KMS-11 (cell line): ENCODE measurements at regions not wholly inside any gene's neighbourhood (a gene's known extent, or its start where the extent isn't known, plus 50 kb on each side); places are given as distances from the start of the nearest gene placed in this dataset.
"Not testable (repeated sequence)": the region's sequence is repeated elsewhere in the genome, so short reads cannot be mapped to it uniquely, and the experiment has no call there.

Experiments
- H2AFZ ChIP-seq: fragments of 200-600 bp; sonication (generic); 2 replicates; pipeline ENCODE4 v1.6.1; 2016; ENCODE audit warnings: antibody characterized with exemption, mixed run types, low read depth
- H3K27ac ChIP-seq: fragments of 200-600 bp; sonication (generic); 2 replicates; pipeline ENCODE4 v1.6.1; 2016; ENCODE audit warnings: mild to moderate bottlenecking, mixed run types
- H3K27me3 ChIP-seq: fragments of 200-600 bp; sonication (generic); 2 replicates; pipeline ENCODE4 v1.6.1; 2017; ENCODE audit warnings: mild to moderate bottlenecking, low read depth, mixed run types, moderate library complexity; ENCODE audit not compliant: insufficient read depth
- H3K36me3 ChIP-seq: fragments of 200-600 bp; sonication (generic); 2 replicates; pipeline ENCODE4 v1.6.1; 2017; ENCODE audit warnings: mild to moderate bottlenecking, mixed run types; ENCODE audit not compliant: insufficient read depth
- H3K4me1 ChIP-seq: fragments of 200-600 bp; sonication (generic); 2 replicates; pipeline ENCODE4 v1.6.1; 2016; ENCODE audit warnings: mild to moderate bottlenecking, low read depth, mixed run types; ENCODE audit not compliant: poor library complexity, severe bottlenecking
- H3K4me2 ChIP-seq: fragments of 200-600 bp; sonication (generic); 2 replicates; pipeline ENCODE4 v1.7.0; 2016; ENCODE audit warnings: mild to moderate bottlenecking, mixed run types
- H3K4me3 ChIP-seq: fragments of 200-600 bp; sonication (generic); IDR thresholded peaks from 2 replicates; pipeline ENCODE4 v1.6.1; 2017; ENCODE audit warnings: low read depth, low read length, mixed read lengths; ENCODE audit not compliant: insufficient read depth
- H3K79me2 ChIP-seq: fragments of 200-600 bp; sonication (generic); 2 replicates; pipeline ENCODE4 v1.6.1; 2016; ENCODE audit warnings: low read depth, mixed run types; ENCODE audit not compliant: insufficient read depth
- H3K9ac ChIP-seq: fragments of 200-600 bp; sonication (generic); 2 replicates; pipeline ENCODE4 v1.6.1; 2016; ENCODE audit warnings: mild to moderate bottlenecking, mixed run types
- H4K20me1 ChIP-seq: fragments of 200-600 bp; sonication (generic); 2 replicates; pipeline ENCODE4 v1.6.1; 2016; ENCODE audit warnings: mild to moderate bottlenecking, mixed run types; ENCODE audit not compliant: insufficient read depth
- TF ChIP-seq, protein P1 (sequence below): fragments of 200-600 bp; sonication (generic); conservative IDR thresholded peaks from 2 replicates; pipeline ENCODE4 v1.6.1; 2017; ENCODE audit warnings: low read depth, mild to moderate bottlenecking, antibody characterized with exemption, low read length, moderate library complexity, mixed read lengths

DNA sequence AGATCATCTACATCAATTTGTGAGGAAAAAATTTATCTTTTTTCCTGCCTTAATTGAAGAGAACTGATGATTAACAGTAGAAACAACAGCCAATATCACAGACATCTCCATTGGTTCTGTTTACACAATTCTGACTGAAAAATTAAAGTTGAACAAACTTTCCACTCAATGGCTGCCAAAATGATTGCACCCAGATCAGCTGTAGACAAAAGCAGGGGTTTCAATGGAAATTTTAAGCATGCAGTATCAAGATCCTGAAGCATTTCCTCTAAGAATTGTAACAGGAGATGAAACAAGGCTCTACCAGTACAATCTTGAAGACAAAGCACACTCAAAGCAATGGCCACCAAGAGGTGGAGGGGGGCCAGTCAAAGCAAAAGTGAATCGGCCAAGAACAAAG, 231.6 kb upstream of the KRR1 start:
- Histone ChIP-seq H3K4me3 (no peak overlapping the region), H3K4me1 (no peaks in the 10 kb centered on the region), H3K79me2 (no peaks in the 10 kb centered on the region), H3K9ac (no peak overlapping the region), H2AFZ (no peak overlapping the region), H3K27ac (no peak overlapping the region), H4K20me1 (no peaks in the 10 kb centered on the region), H3K27me3 (no peaks in the 10 kb centered on the region), H3K36me3 (no peaks in the 10 kb centered on the region), H3K4me2 (no peak overlapping the region)
- TF ChIP-seq, protein P1, sequence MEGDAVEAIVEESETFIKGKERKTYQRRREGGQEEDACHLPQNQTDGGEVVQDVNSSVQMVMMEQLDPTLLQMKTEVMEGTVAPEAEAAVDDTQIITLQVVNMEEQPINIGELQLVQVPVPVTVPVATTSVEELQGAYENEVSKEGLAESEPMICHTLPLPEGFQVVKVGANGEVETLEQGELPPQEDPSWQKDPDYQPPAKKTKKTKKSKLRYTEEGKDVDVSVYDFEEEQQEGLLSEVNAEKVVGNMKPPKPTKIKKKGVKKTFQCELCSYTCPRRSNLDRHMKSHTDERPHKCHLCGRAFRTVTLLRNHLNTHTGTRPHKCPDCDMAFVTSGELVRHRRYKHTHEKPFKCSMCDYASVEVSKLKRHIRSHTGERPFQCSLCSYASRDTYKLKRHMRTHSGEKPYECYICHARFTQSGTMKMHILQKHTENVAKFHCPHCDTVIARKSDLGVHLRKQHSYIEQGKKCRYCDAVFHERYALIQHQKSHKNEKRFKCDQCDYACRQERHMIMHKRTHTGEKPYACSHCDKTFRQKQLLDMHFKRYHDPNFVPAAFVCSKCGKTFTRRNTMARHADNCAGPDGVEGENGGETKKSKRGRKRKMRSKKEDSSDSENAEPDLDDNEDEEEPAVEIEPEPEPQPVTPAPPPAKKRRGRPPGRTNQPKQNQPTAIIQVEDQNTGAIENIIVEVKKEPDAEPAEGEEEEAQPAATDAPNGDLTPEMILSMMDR: no peak

DNA sequence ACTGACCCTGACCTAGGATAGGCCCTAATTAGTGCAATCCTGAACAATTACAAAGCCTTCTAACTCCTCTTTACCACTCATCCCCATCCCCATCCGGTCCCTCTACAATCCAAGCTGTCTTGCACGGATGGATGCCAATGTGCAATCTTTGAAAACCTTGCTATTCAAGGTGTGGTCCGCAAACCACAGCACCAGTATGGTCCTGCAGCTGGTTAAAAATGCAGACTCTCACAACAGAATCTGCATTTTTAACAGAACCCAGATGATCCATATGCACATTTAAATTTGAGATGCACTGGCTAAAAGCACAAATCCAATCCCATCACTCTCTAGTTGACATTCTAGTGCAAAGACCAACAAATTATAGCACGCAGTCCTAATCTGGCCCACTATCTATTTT, 230.6 kb upstream of the KRR1 start:
- H3K36me3 ChIP-seq: no peaks in the 10 kb centered on the region
- H3K79me2 ChIP-seq: no peaks in the 10 kb centered on the region
- H3K4me1 ChIP-seq: no peaks in the 10 kb centered on the region
- TF ChIP-seq, protein P1: no peak
- no peak overlapping the region for H2AFZ ChIP-seq
- no peak overlapping the region for H3K27ac ChIP-seq
- H3K4me2 ChIP-seq: no peak overlapping the region
- no peak overlapping the region for H3K4me3 ChIP-seq
- no peak overlapping the region for H3K9ac ChIP-seq
- no peaks in the 10 kb centered on the region for H4K20me1 ChIP-seq
- no peaks in the 10 kb centered on the region for H3K27me3 ChIP-seq

DNA sequence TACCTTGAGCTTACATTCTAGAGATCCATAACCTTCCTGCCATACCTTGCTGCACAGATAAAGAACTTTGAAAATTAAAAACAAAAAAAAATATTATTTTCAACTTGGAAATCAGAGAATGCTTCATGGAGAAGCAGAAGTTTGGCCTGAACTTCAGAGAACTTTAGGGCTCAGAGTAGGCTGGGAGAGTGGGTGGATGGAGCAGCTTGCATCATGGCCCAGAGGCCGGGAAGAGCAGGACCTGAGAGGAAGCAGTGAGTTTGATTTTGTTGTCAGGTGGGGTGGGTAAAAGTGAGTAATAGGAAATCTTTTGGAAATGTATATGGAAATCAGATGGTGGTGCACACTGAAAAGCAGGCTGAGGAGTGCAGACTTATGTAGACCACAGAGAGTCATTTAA, 228.5 kb upstream of the KRR1 start:
- H3K4me3 ChIP-seq: no peak overlapping the region
- no peaks in the 10 kb centered on the region for H3K79me2 ChIP-seq
- no peak overlapping the region for H2AFZ ChIP-seq
- no peaks in the 10 kb centered on the region for H3K36me3 ChIP-seq
- TF ChIP-seq, protein P1: no peak
- no peak overlapping the region for H3K9ac ChIP-seq
- no peak overlapping the region for H3K4me2 ChIP-seq
- no peak overlapping the region for H3K27ac ChIP-seq
- no peaks in the 10 kb centered on the region for H3K4me1 ChIP-seq
- no peaks in the 10 kb centered on the region for H3K27me3 ChIP-seq
- no peaks in the 10 kb centered on the region for H4K20me1 ChIP-seq

DNA sequence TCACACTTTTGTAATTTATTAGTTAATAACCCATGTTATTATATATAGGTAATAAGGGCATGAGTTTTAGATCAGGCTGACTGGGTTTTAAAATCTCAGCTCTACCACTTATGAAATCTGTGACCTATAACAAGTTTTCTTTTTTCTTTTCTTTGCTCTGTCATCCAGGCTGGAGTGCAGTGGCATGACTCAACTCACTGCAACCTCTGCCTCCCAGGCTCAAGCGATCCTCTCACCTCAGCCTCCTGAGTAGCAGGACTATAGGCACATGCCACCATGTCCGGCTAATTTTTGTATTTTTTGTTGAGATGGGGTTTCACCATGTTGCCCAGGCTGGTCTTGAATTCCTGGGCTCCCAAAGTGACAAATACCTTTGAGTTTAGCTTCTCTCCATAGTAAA, 227.7 kb upstream of the KRR1 start:
- H3K4me2 ChIP-seq, H2AFZ ChIP-seq, H4K20me1 ChIP-seq, H3K27me3 ChIP-seq, H3K79me2 ChIP-seq, H3K36me3 ChIP-seq, H3K4me1 ChIP-seq, H3K9ac ChIP-seq, H3K4me3 ChIP-seq, H3K27ac ChIP-seq: not testable (repeated sequence)

DNA sequence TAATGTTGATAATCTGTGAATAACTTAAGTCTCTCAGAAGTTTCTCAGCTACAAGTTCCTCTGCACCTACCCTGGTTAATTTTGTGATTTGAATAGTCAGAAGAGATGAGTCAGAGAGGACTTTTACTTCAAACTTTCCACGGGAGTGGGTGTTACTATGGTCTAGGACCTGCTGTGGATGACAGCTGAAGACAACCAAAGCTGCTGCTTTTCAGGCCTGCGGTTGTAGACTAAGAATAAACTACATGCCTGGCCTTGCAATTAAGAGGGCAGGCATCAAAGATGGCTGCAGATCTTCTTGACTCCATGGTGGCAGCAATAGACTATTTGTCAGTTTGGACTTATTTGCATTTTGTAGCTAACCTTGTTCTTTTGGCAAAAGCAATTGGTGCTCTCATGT, 227.1 kb upstream of the KRR1 start:
- Histone ChIP-seq H3K36me3 (no peaks in the 10 kb centered on the region), H3K27me3 (no peaks in the 10 kb centered on the region), H3K9ac (no peak overlapping the region), H3K27ac (no peak overlapping the region), H3K4me2 (no peak overlapping the region), H2AFZ (no peak overlapping the region), H3K4me1 (no peaks in the 10 kb centered on the region), H3K4me3 (no peak overlapping the region), H3K79me2 (no peaks in the 10 kb centered on the region), H4K20me1 (no peaks in the 10 kb centered on the region)
- TF ChIP-seq, protein P1: no peak
